HG02678 (cell line): ENCODE measurements at regions not wholly inside any gene's neighbourhood (a gene's known extent, or its start where the extent isn't known, plus 50 kb on each side); places are given as distances from the start of the nearest gene placed in this dataset.

Source experiments
- ATAC-seq: cut with Tn5 transposase; IDR thresholded peaks from one replicate; pipeline ENCODE4 v1.9.1; 2021; ENCODE audit warnings: mild to moderate bottlenecking, moderate library complexity; ENCODE audit not compliant: unreplicated experiment

- ATAC-seq: no peak
Measured at GRCh38 chr12:90899456-90900182, 55.4 kb downstream of the CCER1 start.

GRCh38 chr12:90897986-90898385 is 57.0 kb downstream of the CCER1 start:
- ATAC-seq: no peak

- ATAC-seq: no peak
Measured at GRCh38 chr12:90897316-90897715, 57.7 kb downstream of the CCER1 start.

GRCh38 chr12:90896821-90897220 is 58.2 kb downstream of the CCER1 start:
- no peak for ATAC-seq

- no peak for ATAC-seq
Measured at GRCh38 chr12:90896164-90896563, 58.8 kb downstream of the CCER1 start.

- no peak for ATAC-seq
Measured at GRCh38 chr12:90888316-90888715, 66.7 kb downstream of the CCER1 start.

GRCh38 chr12:90883456-90883855 is 71.5 kb downstream of the CCER1 start:
- no peak for ATAC-seq

GRCh38 chr12:90871726-90872096 is 83.3 kb downstream of the CCER1 start:
- ATAC-seq: no peak

- ATAC-seq: no peak
Measured at GRCh38 chr12:90870971-90871725, 83.8 kb downstream of the CCER1 start.

GRCh38 chr12:90868626-90869025 is 86.3 kb downstream of the CCER1 start:
- no peak for ATAC-seq

GRCh38 chr12:90859591-90859990 is 95.4 kb downstream of the CCER1 start:
- no peak for ATAC-seq

GRCh38 chr12:90858252-90858651 is 96.7 kb downstream of the CCER1 start:
- ATAC-seq: no peak

- no peak for ATAC-seq
Measured at GRCh38 chr12:90855534-90855933, 99.4 kb downstream of the CCER1 start.

GRCh38 chr12:90854136-90854689 is 100.8 kb downstream of the CCER1 start:
- peak; percentile 81 for ATAC-seq

GRCh38 chr12:90851800-90852718 is 102.9 kb downstream of the CCER1 start:
- ATAC-seq: no peak

GRCh38 chr12:90842477-90842876 is 112.5 kb downstream of the CCER1 start:
- ATAC-seq: no peak

- ATAC-seq: no peak
Measured at GRCh38 chr12:90841336-90841735, 113.6 kb downstream of the CCER1 start.

GRCh38 chr12:90839346-90839745 is 115.6 kb downstream of the CCER1 start:
- ATAC-seq: no peak

GRCh38 chr12:90836689-90837088 is 118.3 kb downstream of the CCER1 start:
- no peak for ATAC-seq

- ATAC-seq: no peak
Measured at GRCh38 chr12:90833228-90833627, 121.7 kb downstream of the CCER1 start.

GRCh38 chr12:90832427-90832826 is 122.5 kb downstream of the CCER1 start:
- no peak for ATAC-seq
